ENCODE measurements at regions not wholly inside any gene's neighbourhood (a gene's known extent, or its start where the extent isn't known, plus 50 kb on each side); places are given as distances from the start of the nearest gene placed in this dataset.

- Histone ChIP-seq H3K27me3 (ENCODE audit: insufficient read depth, low read length) (no peaks in the 10 kb centered on the region; the same call in 1 of the 2 replicates), H3K27ac (ENCODE audit: low read depth, low read length) (no peak overlapping the region), H3K4me3 (ENCODE audit: low read length) (no peak overlapping the region), H3K9me3 (ENCODE audit: insufficient read depth, low read depth, low read length) (no peaks in the 10 kb centered on the region), H3K4me1 (ENCODE audit: insufficient read depth, low read length) (no peaks in the 10 kb centered on the region), H3K36me3 (ENCODE audit: insufficient read depth, low read length) (no peaks in the 10 kb centered on the region), H3K9ac (ENCODE audit: low read depth, low read length) (no peak overlapping the region)
- WGBS, result 93% methylated on average over 12 of the region's 12 CpGs
Observed at GRCh38 chr1:4554271-4554865, 100.0 kb upstream of the AJAP1 start.

DNA sequence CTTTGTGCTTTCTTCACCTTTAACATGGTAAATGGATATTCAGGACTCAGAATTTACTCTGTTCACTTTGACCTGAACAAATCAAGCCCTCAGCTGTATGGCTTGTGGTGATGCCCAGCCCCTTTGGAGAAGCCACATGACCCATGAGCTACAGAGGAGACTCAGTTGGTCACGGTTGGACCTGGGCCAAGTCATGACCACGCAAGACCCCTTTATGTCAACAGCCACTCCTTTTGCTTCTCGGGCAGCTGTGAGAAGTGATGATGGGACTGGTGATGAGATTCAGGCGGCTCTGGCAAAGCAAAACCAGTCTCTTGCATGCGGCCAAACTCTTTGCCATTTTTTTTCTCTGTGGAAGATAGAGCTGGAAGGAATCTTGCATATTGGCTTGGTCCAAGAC lies 96.5 kb upstream of the AJAP1 start:
- Histone ChIP-seq H3K36me3 (ENCODE audit: insufficient read depth, low read length) (no peaks in the 10 kb centered on the region), H3K4me1 (ENCODE audit: insufficient read depth, low read length) (no peaks in the 10 kb centered on the region), H3K9ac (ENCODE audit: low read depth, low read length) (no peak overlapping the region), H3K4me3 (ENCODE audit: low read length) (no peak overlapping the region), H3K9me3 (ENCODE audit: insufficient read depth, low read depth, low read length) (no peaks in the 10 kb centered on the region), H3K27ac (ENCODE audit: low read depth, low read length) (no peak overlapping the region), H3K27me3 (ENCODE audit: insufficient read depth, low read length) (no peaks in the 10 kb centered on the region; the same call in 1 of the 2 replicates)
- 90% methylated on average over 5 of the region's 5 CpGs for WGBS

DNA sequence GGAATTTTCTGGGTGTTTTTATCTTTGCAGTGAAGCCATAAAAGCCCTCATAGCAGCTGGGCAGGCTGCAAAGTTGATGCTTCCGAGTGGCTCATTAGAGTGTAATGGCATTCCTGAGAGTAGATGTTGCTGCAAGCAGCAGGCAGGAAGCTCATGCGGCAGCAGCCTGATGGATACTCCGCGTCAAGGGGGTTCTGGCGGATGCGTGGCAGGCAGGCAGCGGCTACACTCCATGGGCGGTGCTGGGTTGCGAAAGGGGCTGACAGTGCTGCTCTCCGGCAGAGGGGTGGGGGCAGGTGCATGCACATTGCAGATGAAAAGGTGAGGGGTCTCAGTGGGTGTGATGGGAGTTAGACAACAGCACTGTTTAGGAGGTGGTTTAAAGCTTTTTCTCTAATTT lies 93.2 kb upstream of the AJAP1 start:
- 53% methylated on average over 10 of the region's 10 CpGs for whole genome bisulfite sequencing
- H3K27me3 ChIP-seq (ENCODE audit: insufficient read depth, low read length), result no peaks in the 10 kb centered on the region; the same call in 1 of the 2 replicates
- H3K36me3 ChIP-seq (ENCODE audit: insufficient read depth, low read length), result no peaks in the 10 kb centered on the region
- H3K27ac ChIP-seq (ENCODE audit: low read depth, low read length), result no peak overlapping the region
- H3K9me3 ChIP-seq (ENCODE audit: insufficient read depth, low read depth, low read length), result no peaks in the 10 kb centered on the region
- H3K9ac ChIP-seq (ENCODE audit: low read depth, low read length), result no peak overlapping the region
- no peak overlapping the region for H3K4me3 ChIP-seq (ENCODE audit: low read length)
- no peaks in the 10 kb centered on the region for H3K4me1 ChIP-seq (ENCODE audit: insufficient read depth, low read length)

GRCh38 chr1:4562321-4562720 lies 92.1 kb upstream of the AJAP1 start:
- no peaks in the 10 kb centered on the region for H3K36me3 ChIP-seq (ENCODE audit: insufficient read depth, low read length)
- no peaks in the 10 kb centered on the region for H3K4me1 ChIP-seq (ENCODE audit: insufficient read depth, low read length)
- H3K9ac ChIP-seq (ENCODE audit: low read depth, low read length), result no peak overlapping the region
- H3K9me3 ChIP-seq (ENCODE audit: insufficient read depth, low read depth, low read length), result no peaks in the 10 kb centered on the region
- no peak overlapping the region for H3K4me3 ChIP-seq (ENCODE audit: low read length)
- WGBS, result 95% methylated on average over 9 of the region's 9 CpGs
- H3K27ac ChIP-seq (ENCODE audit: low read depth, low read length), result no peak overlapping the region
- no peaks in the 10 kb centered on the region for H3K27me3 ChIP-seq (ENCODE audit: insufficient read depth, low read length)

- no peak overlapping the region for H3K27ac ChIP-seq (ENCODE audit: low read depth, low read length)
- no peaks in the 10 kb centered on the region for H3K36me3 ChIP-seq (ENCODE audit: insufficient read depth, low read length)
- H3K4me1 ChIP-seq (ENCODE audit: insufficient read depth, low read length), result no peaks in the 10 kb centered on the region
- 86% methylated on average over 4 of the region's 4 CpGs for WGBS
- H3K4me3 ChIP-seq (ENCODE audit: low read length), result no peak overlapping the region
- H3K9ac ChIP-seq (ENCODE audit: low read depth, low read length), result no peak overlapping the region
- H3K9me3 ChIP-seq (ENCODE audit: insufficient read depth, low read depth, low read length), result no peaks in the 10 kb centered on the region
- no peaks in the 10 kb centered on the region for H3K27me3 ChIP-seq (ENCODE audit: insufficient read depth, low read length)
Observed at GRCh38 chr1:4563586-4563985, 90.8 kb upstream of the AJAP1 start.

- 58% methylated on average over 10 of the region's 10 CpGs for WGBS
- no peak overlapping the region for H3K9ac ChIP-seq (ENCODE audit: low read depth, low read length)
- H3K36me3 ChIP-seq (ENCODE audit: insufficient read depth, low read length), result no peaks in the 10 kb centered on the region
- no peaks in the 10 kb centered on the region for H3K9me3 ChIP-seq (ENCODE audit: insufficient read depth, low read depth, low read length)
- H3K4me3 ChIP-seq (ENCODE audit: low read length), result no peak overlapping the region
- H3K4me1 ChIP-seq (ENCODE audit: insufficient read depth, low read length), result no peaks in the 10 kb centered on the region
- H3K27me3 ChIP-seq (ENCODE audit: insufficient read depth, low read length), result no peaks in the 10 kb centered on the region
- H3K27ac ChIP-seq (ENCODE audit: low read depth, low read length), result no peak overlapping the region
Observed at GRCh38 chr1:4564051-4564450, 90.4 kb upstream of the AJAP1 start.

- 97% methylated on average over 3 of the region's 3 CpGs for WGBS
- no peaks in the 10 kb centered on the region for H3K4me1 ChIP-seq (ENCODE audit: insufficient read depth, low read length)
Observed at GRCh38 chr1:4565166-4565565, 89.2 kb upstream of the AJAP1 start.

GRCh38 chr1:4565801-4566449 lies 88.5 kb upstream of the AJAP1 start:
- Histone ChIP-seq H3K4me3 (ENCODE audit: low read length) (no peak overlapping the region), H3K27ac (ENCODE audit: low read depth, low read length) (no peak overlapping the region), H3K9me3 (ENCODE audit: insufficient read depth, low read depth, low read length) (no peaks in the 10 kb centered on the region), H3K36me3 (ENCODE audit: insufficient read depth, low read length) (no peaks in the 10 kb centered on the region), H3K4me1 (ENCODE audit: insufficient read depth, low read length) (no peaks in the 10 kb centered on the region), H3K9ac (ENCODE audit: low read depth, low read length) (no peak overlapping the region), H3K27me3 (ENCODE audit: insufficient read depth, low read length) (no peaks in the 10 kb centered on the region)
- 83% methylated on average over 11 of the region's 12 CpGs for WGBS

More at GRCh38 chr1:4565166-4565565, 89.2 kb upstream of the AJAP1 start:
- no peak overlapping the region for H3K9ac ChIP-seq (ENCODE audit: low read depth, low read length)
- H3K4me3 ChIP-seq (ENCODE audit: low read length), result no peak overlapping the region
- H3K27me3 ChIP-seq (ENCODE audit: insufficient read depth, low read length), result no peaks in the 10 kb centered on the region
- no peaks in the 10 kb centered on the region for H3K9me3 ChIP-seq (ENCODE audit: insufficient read depth, low read depth, low read length)
- H3K27ac ChIP-seq (ENCODE audit: low read depth, low read length), result no peak overlapping the region
- no peaks in the 10 kb centered on the region for H3K36me3 ChIP-seq (ENCODE audit: insufficient read depth, low read length)

DNA sequence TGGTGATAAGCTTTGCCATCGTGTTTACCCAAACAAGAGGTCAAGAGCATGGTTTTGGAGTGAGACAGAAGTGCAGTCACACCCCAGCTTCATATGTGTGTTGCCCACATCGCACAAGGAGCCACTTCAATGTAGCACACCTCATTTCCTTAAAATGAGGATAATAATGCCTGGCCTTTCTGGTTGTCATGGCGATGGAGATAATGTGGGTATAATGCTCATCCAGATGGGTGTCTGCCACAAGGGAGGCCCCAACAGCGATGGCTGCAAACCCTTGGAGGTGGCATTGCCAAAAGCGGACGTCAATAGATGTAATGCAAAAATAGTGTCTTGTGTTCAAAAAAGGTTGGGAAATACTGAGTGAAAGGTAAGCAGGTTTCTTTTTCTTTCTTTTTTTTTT lies 83.1 kb upstream of the AJAP1 start:
- no peaks in the 10 kb centered on the region for H3K36me3 ChIP-seq (ENCODE audit: insufficient read depth, low read length)
- H3K9ac ChIP-seq (ENCODE audit: low read depth, low read length), result no peak overlapping the region
- peaks cover 1% of the 10 kb centered on the region; the same call in 1 of the 2 replicates for H3K9me3 ChIP-seq (ENCODE audit: insufficient read depth, low read depth, low read length)
- 93% methylated on average over 6 of the region's 6 CpGs for WGBS
- no peaks in the 10 kb centered on the region for H3K4me1 ChIP-seq (ENCODE audit: insufficient read depth, low read length)
- H3K27ac ChIP-seq (ENCODE audit: low read depth, low read length), result no peak overlapping the region
- H3K4me3 ChIP-seq (ENCODE audit: low read length), result no peak overlapping the region
- H3K27me3 ChIP-seq (ENCODE audit: insufficient read depth, low read length), result no peaks in the 10 kb centered on the region

DNA sequence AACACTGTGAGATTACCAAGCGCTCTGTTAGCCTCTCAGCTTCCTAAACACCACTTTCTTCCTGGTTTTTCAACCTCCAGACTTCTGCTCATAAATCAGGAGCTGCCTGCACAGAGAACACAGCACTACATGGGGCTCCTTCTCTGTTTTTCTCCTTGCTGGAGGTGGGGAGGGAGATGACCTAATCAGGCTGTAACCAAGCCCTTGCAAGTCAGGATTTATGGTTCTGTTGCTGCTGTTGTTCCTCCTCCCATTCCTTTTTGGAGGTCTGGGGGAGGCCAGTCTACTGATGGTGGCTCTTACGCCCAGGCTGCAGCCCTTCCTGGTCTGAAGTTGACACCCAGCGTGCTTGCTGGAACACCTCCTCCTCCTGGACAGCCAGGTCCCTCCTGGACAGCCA lies 80.9 kb upstream of the AJAP1 start:
- peaks cover 3% of the 10 kb centered on the region; the same call in 1 of the 2 replicates for H3K9me3 ChIP-seq (ENCODE audit: insufficient read depth, low read depth, low read length)
- no peak overlapping the region for H3K4me3 ChIP-seq (ENCODE audit: low read length)
- H3K27me3 ChIP-seq (ENCODE audit: insufficient read depth, low read length), result no peaks in the 10 kb centered on the region
- WGBS, result 70% methylated on average over 3 of the region's 3 CpGs
- no peak overlapping the region for H3K27ac ChIP-seq (ENCODE audit: low read depth, low read length)
- H3K9ac ChIP-seq (ENCODE audit: low read depth, low read length), result no peak overlapping the region
- H3K4me1 ChIP-seq (ENCODE audit: insufficient read depth, low read length), result no peaks in the 10 kb centered on the region
- no peaks in the 10 kb centered on the region for H3K36me3 ChIP-seq (ENCODE audit: insufficient read depth, low read length)

GRCh38 chr1:4581807-4582206 lies 72.6 kb upstream of the AJAP1 start:
- Histone ChIP-seq H3K27me3 (ENCODE audit: insufficient read depth, low read length) (no peaks in the 10 kb centered on the region), H3K27ac (ENCODE audit: low read depth, low read length) (no peak overlapping the region)
- 45% methylated on average over 3 of the region's 5 CpGs for WGBS

More at GRCh38 chr1:4581807-4582206, 72.6 kb upstream of the AJAP1 start:
- Histone ChIP-seq H3K9me3 (ENCODE audit: insufficient read depth, low read depth, low read length) (no peaks in the 10 kb centered on the region), H3K4me1 (ENCODE audit: insufficient read depth, low read length) (no peaks in the 10 kb centered on the region), H3K9ac (ENCODE audit: low read depth, low read length) (no peak overlapping the region), H3K4me3 (ENCODE audit: low read length) (no peak overlapping the region), H3K36me3 (ENCODE audit: insufficient read depth, low read length) (no peaks in the 10 kb centered on the region)
